ENCODE measurements at regions not wholly inside any gene's neighbourhood (a gene's known extent, or its start where the extent isn't known, plus 50 kb on each side); places are given as distances from the start of the nearest gene placed in this dataset.

- DNase-seq = peak; percentile 88
Observed at GRCh38 chr6:26197933-26198721, 110.9 kb downstream of the HFE start.

GRCh38 chr6:26198722-26199056 lies 111.5 kb downstream of the HFE start:
- DNase-seq = no peak

GRCh38 chr6:26199057-26199772 lies 112.0 kb downstream of the HFE start:
- peak; percentile 97 for DNase-seq

GRCh38 chr6:26199773-26200764 lies 112.8 kb downstream of the HFE start:
- DNase-seq = no peak

GRCh38 chr6:26200918-26201721 lies 113.9 kb downstream of the HFE start:
- no peak for DNase-seq

- no peak for DNase-seq
Observed at GRCh38 chr6:26202201-26202611, 115.0 kb downstream of the HFE start.

GRCh38 chr6:26202811-26203583 lies 115.8 kb downstream of the HFE start:
- DNase-seq = no peak

- DNase-seq = peak; percentile 99
Observed at GRCh38 chr6:26204332-26205160, 117.3 kb downstream of the HFE start.

- DNase-seq = peak; percentile 94
Observed at GRCh38 chr6:26205161-26205624, 118.0 kb downstream of the HFE start.

- DNase-seq = peak; percentile 78
Observed at GRCh38 chr6:26205625-26206574, 118.7 kb downstream of the HFE start.

GRCh38 chr6:26206868-26207801 lies 119.9 kb downstream of the HFE start:
- DNase-seq = no peak

GRCh38 chr6:26211963-26212362 lies 124.7 kb downstream of the HFE start:
- DNase-seq = no peak

GRCh38 chr6:26213334-26214075 lies 126.3 kb downstream of the HFE start:
- DNase-seq = no peak

- DNase-seq = peak; percentile 49
Observed at GRCh38 chr6:26214803-26215584, 127.8 kb downstream of the HFE start.

GRCh38 chr6:26215585-26216358 lies 128.5 kb downstream of the HFE start:
- peak; percentile 75 for DNase-seq

All from NCI-H69 (cell line).